GM12873 (cell line): ENCODE measurements at regions not wholly inside any gene's neighbourhood (a gene's known extent, or its start where the extent isn't known, plus 50 kb on each side); places are given as distances from the start of the nearest gene placed in this dataset.

ENCODE experiments used
- CTCF ChIP-seq: IDR thresholded peaks from 2 replicates; pipeline ENCODE4 v1.5.1; 2012; ENCODE audit warnings: low read depth, mild to moderate bottlenecking, moderate library complexity, low read length, control low read depth; ENCODE audit not compliant: insufficient read depth; ENCODE audit errors: missing control alignments

GRCh38 chr3:187926620-187927019 is 181.4 kb upstream of the BCL6 start:
- TF ChIP-seq CTCF = no peak

GRCh38 chr3:187927565-187927964 is 182.3 kb upstream of the BCL6 start:
- TF ChIP-seq CTCF = no peak

GRCh38 chr3:187929112-187929816 is 184.0 kb upstream of the BCL6 start:
- TF ChIP-seq CTCF = no peak

- TF ChIP-seq CTCF = no peak
These were observed 184.8 kb upstream of the BCL6 start for GRCh38 chr3:187930021-187930420.

- TF ChIP-seq CTCF = no peak
These were observed 185.8 kb upstream of the BCL6 start for GRCh38 chr3:187931101-187931500.

- TF ChIP-seq CTCF = no peak
These were observed 186.6 kb upstream of the BCL6 start for GRCh38 chr3:187931770-187932278.

- TF ChIP-seq CTCF = no peak
These were observed 187.3 kb upstream of the BCL6 start for GRCh38 chr3:187932530-187932929.
